ENCODE measurements at regions not wholly inside any gene's neighbourhood (a gene's known extent, or its start where the extent isn't known, plus 50 kb on each side); places are given as distances from the start of the nearest gene placed in this dataset.

- TF ChIP-seq, protein P1, sequence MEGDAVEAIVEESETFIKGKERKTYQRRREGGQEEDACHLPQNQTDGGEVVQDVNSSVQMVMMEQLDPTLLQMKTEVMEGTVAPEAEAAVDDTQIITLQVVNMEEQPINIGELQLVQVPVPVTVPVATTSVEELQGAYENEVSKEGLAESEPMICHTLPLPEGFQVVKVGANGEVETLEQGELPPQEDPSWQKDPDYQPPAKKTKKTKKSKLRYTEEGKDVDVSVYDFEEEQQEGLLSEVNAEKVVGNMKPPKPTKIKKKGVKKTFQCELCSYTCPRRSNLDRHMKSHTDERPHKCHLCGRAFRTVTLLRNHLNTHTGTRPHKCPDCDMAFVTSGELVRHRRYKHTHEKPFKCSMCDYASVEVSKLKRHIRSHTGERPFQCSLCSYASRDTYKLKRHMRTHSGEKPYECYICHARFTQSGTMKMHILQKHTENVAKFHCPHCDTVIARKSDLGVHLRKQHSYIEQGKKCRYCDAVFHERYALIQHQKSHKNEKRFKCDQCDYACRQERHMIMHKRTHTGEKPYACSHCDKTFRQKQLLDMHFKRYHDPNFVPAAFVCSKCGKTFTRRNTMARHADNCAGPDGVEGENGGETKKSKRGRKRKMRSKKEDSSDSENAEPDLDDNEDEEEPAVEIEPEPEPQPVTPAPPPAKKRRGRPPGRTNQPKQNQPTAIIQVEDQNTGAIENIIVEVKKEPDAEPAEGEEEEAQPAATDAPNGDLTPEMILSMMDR (IDR thresholded peaks at IDR 0.05), result peak in 1 of 6 experiments; percentile 11
- no peak for TF ChIP-seq POLR2A (IDR thresholded peaks at IDR 0.05)
These were observed 77.6 kb downstream of the CLRN3 start for GRCh38 chr10:127815147-127815546.
